GM23338 (cell line): ENCODE measurements at regions not wholly inside any gene's neighbourhood (a gene's known extent, or its start where the extent isn't known, plus 50 kb on each side); places are given as distances from the start of the nearest gene placed in this dataset.

Experiments used
- ATAC-seq: fragments of 200-7000 bp; cut with Tn5 transposase; 3 replicates; pipeline ENCODE4 v1.9.1; 2020
- DNase-seq: peaks from one replicate; pipeline ENCODE4 v3.0.0-alpha.2; 2015; ENCODE audit warnings: low spot score
- H2AFZ ChIP-seq: fragments of 200-600 bp; sonication (generic); 2 replicates; pipeline ENCODE4 v1.8.0; 2016; ENCODE audit warnings: antibody characterized with exemption, mild to moderate bottlenecking, moderate library complexity
- H3F3A ChIP-seq: fragments of 200-600 bp; sonication (generic); replicated peaks from 2 replicates; pipeline ENCODE4 v1.8.0; 2017; ENCODE audit warnings: antibody characterized with exemption, mixed run types, low read depth
- H3K27ac ChIP-seq: fragments of 200-600 bp; sonication (generic); 2 replicates; pipeline ENCODE4 v1.6.1; 2016; ENCODE audit warnings: low read depth
- H3K27me3 ChIP-seq: fragments of 200-600 bp; sonication (generic); 2 replicates; pipeline ENCODE4 v1.8.0; 2016; ENCODE audit warnings: mild to moderate bottlenecking, mixed run types, moderate library complexity; ENCODE audit not compliant: insufficient read depth
- H3K36me3 ChIP-seq: fragments of 200-600 bp; sonication (generic); 2 replicates; pipeline ENCODE4 v1.8.0; 2016; ENCODE audit warnings: mild to moderate bottlenecking; ENCODE audit not compliant: insufficient read depth
- H3K4me1 ChIP-seq: fragments of 200-600 bp; sonication (generic); 2 replicates; pipeline ENCODE4 v1.8.0; 2016; ENCODE audit warnings: mild to moderate bottlenecking, moderate library complexity; ENCODE audit not compliant: insufficient read depth
- H3K4me2 ChIP-seq: fragments of 200-600 bp; sonication (generic); 2 replicates; pipeline ENCODE4 v1.7.1; 2017; ENCODE audit warnings: mixed run types
- H3K4me3 ChIP-seq: fragments of 200-600 bp; sonication (generic); 2 replicates; pipeline ENCODE4 v1.6.1; 2016; ENCODE audit warnings: mixed run types
- H3K79me2 ChIP-seq: fragments of 200-600 bp; sonication (generic); replicated peaks from 2 replicates; pipeline ENCODE4 v1.8.0; 2017; ENCODE audit warnings: mild to moderate bottlenecking; ENCODE audit not compliant: insufficient read depth
- H3K9me2 ChIP-seq: fragments of 200-600 bp; sonication (generic); 2 replicates; pipeline ENCODE4 v1.8.0; 2017; ENCODE audit not compliant: insufficient read depth
- H4K20me1 ChIP-seq: fragments of 200-600 bp; sonication (generic); replicated peaks from 2 replicates; pipeline ENCODE4 v1.8.0; 2017; ENCODE audit warnings: mild to moderate bottlenecking; ENCODE audit not compliant: insufficient read depth
- H3K27ac Mint-ChIP-seq: 2 replicates; pipeline ENCODE4 v1.8.0; 2020; ENCODE audit warnings: inconsistent platforms, mild to moderate bottlenecking, moderate library complexity, mixed read lengths
- H3K27me3 Mint-ChIP-seq: 3 replicates; pipeline ENCODE4 v1.8.0; 2022; ENCODE audit warnings: low read depth, mild to moderate bottlenecking, moderate library complexity, mixed read lengths, inconsistent platforms; ENCODE audit not compliant: insufficient read depth, poor library complexity
- H3K36me3 Mint-ChIP-seq: 3 replicates; pipeline ENCODE4 v1.8.0; 2021; ENCODE audit warnings: low read depth, mild to moderate bottlenecking, inconsistent platforms, moderate library complexity, mixed read lengths
- H3K4me1 Mint-ChIP-seq: 3 replicates; pipeline ENCODE4 v1.8.0; 2020; ENCODE audit warnings: mild to moderate bottlenecking, inconsistent platforms, mixed read lengths
- H3K4me3 Mint-ChIP-seq: 3 replicates; pipeline ENCODE4 v1.8.0; 2021; ENCODE audit warnings: moderate library complexity, mild to moderate bottlenecking, inconsistent platforms, mixed read lengths
- H3K9me3 Mint-ChIP-seq: 3 replicates; pipeline ENCODE4 v1.8.0; 2020; ENCODE audit warnings: moderate library complexity, mild to moderate bottlenecking, inconsistent platforms, mixed read lengths
- CREB1 ChIP-seq: fragments of 250-450 bp; sonication (Bioruptor Pico); IDR thresholded peaks from 2 replicates; pipeline ENCODE4 v1.5.0; 2020; ENCODE audit warnings: low read depth, mild to moderate bottlenecking, moderate library complexity
- EZH2 ChIP-seq: fragments of 200-600 bp; sonication (generic); IDR thresholded peaks from one replicate; pipeline ENCODE4 v1.8.0; 2017; ENCODE audit warnings: antibody characterized with exemption, mild to moderate bottlenecking, low read depth; ENCODE audit not compliant: unreplicated experiment
- EZH2phosphoT487 ChIP-seq: fragments of 200-600 bp; sonication (generic); IDR thresholded peaks from one replicate; pipeline ENCODE4 v1.8.1; 2018; ENCODE audit warnings: antibody characterized with exemption; ENCODE audit not compliant: unreplicated experiment
- JUNB ChIP-seq: IDR thresholded peaks from one replicate; pipeline ENCODE4 v1.6.1; 2016; ENCODE audit warnings: antibody characterized with exemption; ENCODE audit not compliant: unreplicated experiment
- POLR2AphosphoS5 ChIP-seq: IDR thresholded peaks from 2 replicates; pipeline ENCODE4 v1.6.1; 2016; ENCODE audit warnings: antibody characterized with exemption, low read depth
- STAT1 ChIP-seq: IDR thresholded peaks from one replicate; pipeline ENCODE4 v1.6.1; 2016; ENCODE audit warnings: antibody characterized with exemption; ENCODE audit not compliant: unreplicated experiment
- ZNF114 ChIP-seq: fragments of 250-450 bp; sonication (Bioruptor Pico); IDR thresholded peaks from 2 replicates; pipeline ENCODE4 v1.5.0; 2020; ENCODE audit warnings: mild to moderate bottlenecking, moderate library complexity
- ZNF331 ChIP-seq: fragments of 250-450 bp; sonication (Bioruptor Pico); IDR thresholded peaks from 2 replicates; pipeline ENCODE4 v1.5.0; 2020; ENCODE audit warnings: low read depth, mild to moderate bottlenecking, moderate library complexity
- TF ChIP-seq, protein P1 (sequence below): IDR thresholded peaks from one replicate; pipeline ENCODE4 v1.6.1; 2018; ENCODE audit warnings: antibody characterized with exemption; ENCODE audit not compliant: unreplicated experiment
- TF ChIP-seq, protein P2 (sequence below), 2 experiments: fragments of 200-600 bp in 1 of 2; sonication (generic) in 1 of 2; conservative IDR thresholded peaks; 2 replicates each; pipeline versions ENCODE4 v1.5.1 to v1.6.1; 2016 to 2017; ENCODE audit warnings: antibody characterized with exemption in 2 of 2, low read depth in 2 of 2, mild to moderate bottlenecking in 2 of 2, moderate library complexity in 1 of 2

DNA sequence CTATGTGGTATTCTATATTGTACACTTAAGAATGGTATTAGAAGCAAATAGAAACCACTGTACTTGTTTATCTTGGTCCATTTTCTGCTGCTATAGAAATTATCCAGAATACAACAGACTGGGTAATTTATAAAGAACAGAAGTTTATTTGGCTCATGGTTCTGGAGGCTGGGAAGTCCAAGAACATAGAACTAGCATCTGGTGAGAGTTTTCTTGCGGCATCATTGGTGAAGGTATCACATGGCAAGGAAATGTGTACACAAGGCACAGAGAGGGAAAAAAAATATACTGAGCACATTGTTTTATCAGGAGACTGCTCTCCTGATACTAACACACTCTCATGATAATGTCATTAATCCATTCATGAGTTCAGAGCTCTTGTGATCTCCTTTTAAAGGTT is 130.3 kb upstream of the STXBP6 start (continued):
- TF ChIP-seq, protein P1, sequence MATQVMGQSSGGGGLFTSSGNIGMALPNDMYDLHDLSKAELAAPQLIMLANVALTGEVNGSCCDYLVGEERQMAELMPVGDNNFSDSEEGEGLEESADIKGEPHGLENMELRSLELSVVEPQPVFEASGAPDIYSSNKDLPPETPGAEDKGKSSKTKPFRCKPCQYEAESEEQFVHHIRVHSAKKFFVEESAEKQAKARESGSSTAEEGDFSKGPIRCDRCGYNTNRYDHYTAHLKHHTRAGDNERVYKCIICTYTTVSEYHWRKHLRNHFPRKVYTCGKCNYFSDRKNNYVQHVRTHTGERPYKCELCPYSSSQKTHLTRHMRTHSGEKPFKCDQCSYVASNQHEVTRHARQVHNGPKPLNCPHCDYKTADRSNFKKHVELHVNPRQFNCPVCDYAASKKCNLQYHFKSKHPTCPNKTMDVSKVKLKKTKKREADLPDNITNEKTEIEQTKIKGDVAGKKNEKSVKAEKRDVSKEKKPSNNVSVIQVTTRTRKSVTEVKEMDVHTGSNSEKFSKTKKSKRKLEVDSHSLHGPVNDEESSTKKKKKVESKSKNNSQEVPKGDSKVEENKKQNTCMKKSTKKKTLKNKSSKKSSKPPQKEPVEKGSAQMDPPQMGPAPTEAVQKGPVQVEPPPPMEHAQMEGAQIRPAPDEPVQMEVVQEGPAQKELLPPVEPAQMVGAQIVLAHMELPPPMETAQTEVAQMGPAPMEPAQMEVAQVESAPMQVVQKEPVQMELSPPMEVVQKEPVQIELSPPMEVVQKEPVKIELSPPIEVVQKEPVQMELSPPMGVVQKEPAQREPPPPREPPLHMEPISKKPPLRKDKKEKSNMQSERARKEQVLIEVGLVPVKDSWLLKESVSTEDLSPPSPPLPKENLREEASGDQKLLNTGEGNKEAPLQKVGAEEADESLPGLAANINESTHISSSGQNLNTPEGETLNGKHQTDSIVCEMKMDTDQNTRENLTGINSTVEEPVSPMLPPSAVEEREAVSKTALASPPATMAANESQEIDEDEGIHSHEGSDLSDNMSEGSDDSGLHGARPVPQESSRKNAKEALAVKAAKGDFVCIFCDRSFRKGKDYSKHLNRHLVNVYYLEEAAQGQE = no peak
- TF ChIP-seq POLR2AphosphoS5 (no peak), STAT1 (no peak), CREB1 (CRISPR knock-in tag) (no peak), EZH2 (no peak)
- TF ChIP-seq, protein P2, sequence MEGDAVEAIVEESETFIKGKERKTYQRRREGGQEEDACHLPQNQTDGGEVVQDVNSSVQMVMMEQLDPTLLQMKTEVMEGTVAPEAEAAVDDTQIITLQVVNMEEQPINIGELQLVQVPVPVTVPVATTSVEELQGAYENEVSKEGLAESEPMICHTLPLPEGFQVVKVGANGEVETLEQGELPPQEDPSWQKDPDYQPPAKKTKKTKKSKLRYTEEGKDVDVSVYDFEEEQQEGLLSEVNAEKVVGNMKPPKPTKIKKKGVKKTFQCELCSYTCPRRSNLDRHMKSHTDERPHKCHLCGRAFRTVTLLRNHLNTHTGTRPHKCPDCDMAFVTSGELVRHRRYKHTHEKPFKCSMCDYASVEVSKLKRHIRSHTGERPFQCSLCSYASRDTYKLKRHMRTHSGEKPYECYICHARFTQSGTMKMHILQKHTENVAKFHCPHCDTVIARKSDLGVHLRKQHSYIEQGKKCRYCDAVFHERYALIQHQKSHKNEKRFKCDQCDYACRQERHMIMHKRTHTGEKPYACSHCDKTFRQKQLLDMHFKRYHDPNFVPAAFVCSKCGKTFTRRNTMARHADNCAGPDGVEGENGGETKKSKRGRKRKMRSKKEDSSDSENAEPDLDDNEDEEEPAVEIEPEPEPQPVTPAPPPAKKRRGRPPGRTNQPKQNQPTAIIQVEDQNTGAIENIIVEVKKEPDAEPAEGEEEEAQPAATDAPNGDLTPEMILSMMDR (conservative IDR thresholded peaks at IDR 0.05; ENCODE audit: low read depth in 2 of 2) = no peak

DNA sequence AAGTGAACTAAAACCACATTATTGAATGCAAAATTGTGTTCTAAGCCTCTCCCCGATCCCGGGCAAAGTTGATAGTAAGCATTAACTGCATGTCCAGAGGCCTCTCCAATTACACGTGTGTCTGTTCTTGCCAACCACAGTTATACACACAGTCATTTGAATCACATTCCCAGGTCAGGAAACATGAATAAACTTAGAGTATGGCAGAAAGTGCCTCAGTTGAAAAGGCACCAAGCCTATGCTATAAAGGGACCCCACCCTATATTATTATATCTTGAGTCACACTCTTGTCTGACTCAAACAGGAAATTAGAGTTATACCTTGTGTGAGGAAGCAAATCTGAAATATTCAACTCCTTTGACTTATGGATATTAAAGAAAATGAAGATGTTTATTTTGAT is 128.3 kb upstream of the STXBP6 start:
- peaks cover 30% of the 10 kb centered on the region for H3K9me3 Mint-ChIP-seq
- Histone ChIP-seq H3K27ac (no peak overlapping the region), H3K4me3 (no peak overlapping the region), H3K36me3 (no peaks in the 10 kb centered on the region), H3K9me2 (no peaks in the 10 kb centered on the region), H4K20me1 (no peaks in the 10 kb centered on the region), H3K79me2 (no peaks in the 10 kb centered on the region), H3F3A (no peaks in the 10 kb centered on the region), H3K4me2 (no peak overlapping the region), H3K27me3 (no peaks in the 10 kb centered on the region), H2AFZ (no peak overlapping the region), H3K4me1 (no peaks in the 10 kb centered on the region)
- no peak overlapping the region for H3K27ac Mint-ChIP-seq
- peaks cover 13% of the 10 kb centered on the region for H3K36me3 Mint-ChIP-seq
- H3K27me3 Mint-ChIP-seq = peaks cover 3% of the 10 kb centered on the region
- H3K4me3 Mint-ChIP-seq = no peak overlapping the region
- TF ChIP-seq JUNB (no peak), ZNF331 (CRISPR knock-in tag) (no peak), EZH2phosphoT487 (no peak), ZNF114 (CRISPR knock-in tag) (no peak), CREB1 (CRISPR knock-in tag) (no peak)
- TF ChIP-seq, protein P2 (conservative IDR thresholded peaks at IDR 0.05; ENCODE audit: low read depth in 2 of 2) = no peak
- TF ChIP-seq, protein P1 = no peak
- no peak for DNase-seq
- ATAC-seq = no peak
- H3K4me1 Mint-ChIP-seq = no peaks in the 10 kb centered on the region
